ENCODE measurements at regions not wholly inside any gene's neighbourhood (a gene's known extent, or its start where the extent isn't known, plus 50 kb on each side); places are given as distances from the start of the nearest gene placed in this dataset.
"Not testable (repeated sequence)": the region's sequence is repeated elsewhere in the genome, so short reads cannot be mapped to it uniquely, and the experiment has no call there.

- no peak for DNase-seq (ENCODE audit: low spot score)
These were observed 608.1 kb upstream of the AADAT start for GRCh38 chr4:170697845-170698244.

GRCh38 chr4:170697045-170697444 is 607.3 kb upstream of the AADAT start:
- no peak for DNase-seq (ENCODE audit: low spot score)

GRCh38 chr4:170691168-170691567 is 601.4 kb upstream of the AADAT start:
- no peak for DNase-seq (ENCODE audit: low spot score)

GRCh38 chr4:170687751-170688150 is 598.0 kb upstream of the AADAT start:
- DNase-seq (ENCODE audit: low spot score) = no peak

GRCh38 chr4:170685701-170686100 is 595.9 kb upstream of the AADAT start:
- DNase-seq (ENCODE audit: low spot score) = not testable (repeated sequence)

GRCh38 chr4:170682558-170683294 is 593.0 kb upstream of the AADAT start:
- DNase-seq (ENCODE audit: low spot score) = no peak

- DNase-seq (ENCODE audit: low spot score) = not testable (repeated sequence)
These were observed 592.3 kb upstream of the AADAT start for GRCh38 chr4:170682087-170682486.

GRCh38 chr4:170675568-170676262 is 586.0 kb upstream of the AADAT start:
- no peak for DNase-seq (ENCODE audit: low spot score)

- no peak for DNase-seq (ENCODE audit: low spot score)
These were observed 584.4 kb upstream of the AADAT start for GRCh38 chr4:170674176-170674575.

GRCh38 chr4:170672381-170672965 is 582.7 kb upstream of the AADAT start:
- DNase-seq (ENCODE audit: low spot score) = no peak

GRCh38 chr4:170671171-170671570 is 581.4 kb upstream of the AADAT start:
- DNase-seq (ENCODE audit: low spot score) = no peak

GRCh38 chr4:170667814-170668213 is 578.1 kb upstream of the AADAT start:
- DNase-seq (ENCODE audit: low spot score) = no peak

GRCh38 chr4:170666909-170667308 is 577.2 kb upstream of the AADAT start:
- no peak for DNase-seq (ENCODE audit: low spot score)

GRCh38 chr4:170662250-170662649 is 572.5 kb upstream of the AADAT start:
- no peak for DNase-seq (ENCODE audit: low spot score)

GRCh38 chr4:170657761-170658160 is 568.0 kb upstream of the AADAT start:
- no peak for DNase-seq (ENCODE audit: low spot score)

- no peak for DNase-seq (ENCODE audit: low spot score)
These were observed 566.8 kb upstream of the AADAT start for GRCh38 chr4:170656506-170656905.

- DNase-seq (ENCODE audit: low spot score) = no peak
These were observed 562.8 kb upstream of the AADAT start for GRCh38 chr4:170652571-170652970.

- DNase-seq (ENCODE audit: low spot score) = no peak
These were observed 562.0 kb upstream of the AADAT start for GRCh38 chr4:170651786-170652185.

GRCh38 chr4:170627418-170627817 is 537.7 kb upstream of the AADAT start:
- no peak for DNase-seq (ENCODE audit: low spot score)

GRCh38 chr4:170623899-170624298 is 534.1 kb upstream of the AADAT start:
- peak; percentile 1 for DNase-seq (ENCODE audit: low spot score)

GRCh38 chr4:170610434-170610833 is 520.7 kb upstream of the AADAT start:
- DNase-seq (ENCODE audit: low spot score) = no peak

GRCh38 chr4:170599894-170600293 is 510.1 kb upstream of the AADAT start:
- no peak for DNase-seq (ENCODE audit: low spot score)

- DNase-seq (ENCODE audit: low spot score) = no peak
These were observed 501.3 kb upstream of the AADAT start for GRCh38 chr4:170591076-170591475.
